H7 (cell line): ENCODE measurements at regions not wholly inside any gene's neighbourhood (a gene's known extent, or its start where the extent isn't known, plus 50 kb on each side); places are given as distances from the start of the nearest gene placed in this dataset.
"Not testable (repeated sequence)": the region's sequence is repeated elsewhere in the genome, so short reads cannot be mapped to it uniquely, and the experiment has no call there.

ENCODE experiments used
- DNase-seq: peaks from one replicate; pipeline ENCODE4 v3.0.0; 2012
- H3K27me3 ChIP-seq: 2 replicates; pipeline ENCODE4 v1.6.0; 2011; ENCODE audit warnings: mild to moderate bottlenecking, low read length; ENCODE audit not compliant: control insufficient read depth, insufficient read depth
- H3K36me3 ChIP-seq: replicated peaks from 2 replicates; pipeline ENCODE4 v1.5.1; 2011; ENCODE audit warnings: low read length; ENCODE audit not compliant: control insufficient read depth, insufficient read depth
- H3K4me3 ChIP-seq: 2 replicates; pipeline ENCODE4 v1.5.1; 2011; ENCODE audit warnings: low read depth, mild to moderate bottlenecking, control low read depth, low read length, moderate library complexity; ENCODE audit not compliant: insufficient read depth

GRCh38 chr12:114547636-114548035 lies 136.3 kb downstream of the TBX3 start:
- H3K36me3 ChIP-seq, result no peaks in the 10 kb centered on the region
- no peak overlapping the region for H3K4me3 ChIP-seq

GRCh38 chr12:114530417-114530816 lies 124.5 kb upstream of the TBX5 start:
- no peaks in the 10 kb centered on the region for H3K36me3 ChIP-seq
- H3K27me3 ChIP-seq, result no peaks in the 10 kb centered on the region
- no peak overlapping the region for H3K4me3 ChIP-seq
- DNase-seq, result no peak

More at GRCh38 chr12:114547636-114548035, 136.3 kb downstream of the TBX3 start:
- DNase-seq, result no peak
- H3K27me3 ChIP-seq, result no peaks in the 10 kb centered on the region

- DNase-seq, result no peak
- no peak overlapping the region for H3K4me3 ChIP-seq
- no peaks in the 10 kb centered on the region for H3K36me3 ChIP-seq
- no peaks in the 10 kb centered on the region for H3K27me3 ChIP-seq
These were observed 124.0 kb upstream of the TBX5 start for GRCh38 chr12:114529966-114530365.

GRCh38 chr12:114528766-114529165 lies 122.8 kb upstream of the TBX5 start:
- H3K36me3 ChIP-seq, result no peaks in the 10 kb centered on the region
- no peaks in the 10 kb centered on the region for H3K27me3 ChIP-seq
- H3K4me3 ChIP-seq, result no peak overlapping the region
- no peak for DNase-seq

GRCh38 chr12:114521160-114521559 lies 115.2 kb upstream of the TBX5 start:
- not testable (repeated sequence) for H3K4me3 ChIP-seq, DNase-seq, H3K27me3 ChIP-seq, H3K36me3 ChIP-seq

GRCh38 chr12:114512351-114512750 lies 106.4 kb upstream of the TBX5 start:
- Histone ChIP-seq H3K36me3 (no peaks in the 10 kb centered on the region), H3K27me3 (no peaks in the 10 kb centered on the region; the same call in 1 of the 2 replicates), H3K4me3 (no peak overlapping the region)
- peak; percentile 21 for DNase-seq

GRCh38 chr12:114508529-114509129 lies 102.7 kb upstream of the TBX5 start:
- Histone ChIP-seq H3K27me3 (peaks cover 3% of the 10 kb centered on the region), H3K4me3 (no peak overlapping the region), H3K36me3 (no peaks in the 10 kb centered on the region)
- DNase-seq, result peak; percentile 74

GRCh38 chr12:114506651-114507050 lies 100.7 kb upstream of the TBX5 start:
- Histone ChIP-seq H3K4me3 (no peak overlapping the region), H3K27me3 (peaks cover 16% of the 10 kb centered on the region), H3K36me3 (no peaks in the 10 kb centered on the region)
- no peak for DNase-seq

- peaks cover 33% of the 10 kb centered on the region for H3K27me3 ChIP-seq
- no peaks in the 10 kb centered on the region for H3K36me3 ChIP-seq
- no peak for DNase-seq
These were observed 98.4 kb upstream of the TBX5 start for GRCh38 chr12:114504311-114504710.

GRCh38 chr12:114501474-114501807 lies 95.5 kb upstream of the TBX5 start:
- DNase-seq, result no peak
- H3K27me3 ChIP-seq, result peaks cover 33% of the 10 kb centered on the region
- H3K4me3 ChIP-seq, result peak overlapping the region; percentile 22; the same call in 1 of the 2 replicates
- no peaks in the 10 kb centered on the region for H3K36me3 ChIP-seq

More at GRCh38 chr12:114504311-114504710, 98.4 kb upstream of the TBX5 start:
- no peak overlapping the region for H3K4me3 ChIP-seq

GRCh38 chr12:114500775-114501473 lies 95.0 kb upstream of the TBX5 start:
- Histone ChIP-seq H3K27me3 (peaks cover 33% of the 10 kb centered on the region), H3K4me3 (peak overlapping the region; percentile 22; the same call in 1 of the 2 replicates), H3K36me3 (no peaks in the 10 kb centered on the region)
- DNase-seq, result peak; percentile 29

GRCh38 chr12:114500131-114500530 lies 94.2 kb upstream of the TBX5 start:
- Histone ChIP-seq H3K4me3 (no peak overlapping the region), H3K27me3 (peaks cover 33% of the 10 kb centered on the region), H3K36me3 (no peaks in the 10 kb centered on the region)
- no peak for DNase-seq

GRCh38 chr12:114499338-114499737 lies 93.4 kb upstream of the TBX5 start:
- Histone ChIP-seq H3K27me3 (peaks cover 33% of the 10 kb centered on the region), H3K36me3 (no peaks in the 10 kb centered on the region), H3K4me3 (no peak overlapping the region)
- no peak for DNase-seq

GRCh38 chr12:114491916-114492315 lies 86.0 kb upstream of the TBX5 start:
- Histone ChIP-seq H3K36me3 (no peaks in the 10 kb centered on the region), H3K27me3 (peaks cover 7% of the 10 kb centered on the region), H3K4me3 (no peak overlapping the region)
- no peak for DNase-seq

GRCh38 chr12:114484822-114485459 lies 79.0 kb upstream of the TBX5 start:
- H3K4me3 ChIP-seq, DNase-seq, H3K36me3 ChIP-seq: not testable (repeated sequence)
- H3K27me3 ChIP-seq, result peaks cover 41% of the 10 kb centered on the region
